ENCODE measurements at regions not wholly inside any gene's neighbourhood (a gene's known extent, or its start where the extent isn't known, plus 50 kb on each side); places are given as distances from the start of the nearest gene placed in this dataset.

DNA sequence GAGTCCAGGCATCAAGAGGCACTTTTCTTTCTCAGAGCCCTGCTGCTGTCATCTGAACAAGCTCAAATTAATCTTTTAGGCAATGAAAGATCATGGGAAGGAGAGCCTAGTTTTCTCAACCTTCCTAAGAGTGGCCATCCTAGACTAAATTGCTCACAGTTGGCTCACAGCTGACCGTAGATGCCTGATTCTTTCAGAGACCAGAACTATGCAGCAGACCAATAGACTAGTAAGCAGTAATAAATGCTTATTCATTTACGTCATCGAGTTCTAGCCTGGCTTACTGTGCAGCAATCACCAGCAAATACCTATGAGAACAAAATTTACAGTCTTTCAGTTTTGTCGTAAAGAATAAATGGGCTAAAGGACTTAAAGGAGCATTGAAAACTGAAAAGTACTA is 602.9 kb upstream of the GHITM start:
- no peaks in the 10 kb centered on the region for H3K9me3 ChIP-seq (ENCODE audit: insufficient read depth, low read depth, low read length)
- no peaks in the 10 kb centered on the region for H3K27me3 ChIP-seq (ENCODE audit: insufficient read depth, low read length, poor library complexity, severe bottlenecking)
- H3K9ac ChIP-seq (ENCODE audit: low read depth, low read length, poor library complexity, severe bottlenecking) = no peak overlapping the region
- no peaks in the 10 kb centered on the region for H3K9me2 ChIP-seq (replicated peaks; ENCODE audit: low read depth, low read length)
- TF ChIP-seq, protein P1, sequence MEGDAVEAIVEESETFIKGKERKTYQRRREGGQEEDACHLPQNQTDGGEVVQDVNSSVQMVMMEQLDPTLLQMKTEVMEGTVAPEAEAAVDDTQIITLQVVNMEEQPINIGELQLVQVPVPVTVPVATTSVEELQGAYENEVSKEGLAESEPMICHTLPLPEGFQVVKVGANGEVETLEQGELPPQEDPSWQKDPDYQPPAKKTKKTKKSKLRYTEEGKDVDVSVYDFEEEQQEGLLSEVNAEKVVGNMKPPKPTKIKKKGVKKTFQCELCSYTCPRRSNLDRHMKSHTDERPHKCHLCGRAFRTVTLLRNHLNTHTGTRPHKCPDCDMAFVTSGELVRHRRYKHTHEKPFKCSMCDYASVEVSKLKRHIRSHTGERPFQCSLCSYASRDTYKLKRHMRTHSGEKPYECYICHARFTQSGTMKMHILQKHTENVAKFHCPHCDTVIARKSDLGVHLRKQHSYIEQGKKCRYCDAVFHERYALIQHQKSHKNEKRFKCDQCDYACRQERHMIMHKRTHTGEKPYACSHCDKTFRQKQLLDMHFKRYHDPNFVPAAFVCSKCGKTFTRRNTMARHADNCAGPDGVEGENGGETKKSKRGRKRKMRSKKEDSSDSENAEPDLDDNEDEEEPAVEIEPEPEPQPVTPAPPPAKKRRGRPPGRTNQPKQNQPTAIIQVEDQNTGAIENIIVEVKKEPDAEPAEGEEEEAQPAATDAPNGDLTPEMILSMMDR (conservative IDR thresholded peaks at IDR 0.05; ENCODE audit: low read length) = no peak
- TF ChIP-seq EZH2phosphoT487 (IDR thresholded peaks at IDR 0.05; ENCODE audit: borderline replicate concordance) = no peak
- no peaks in the 10 kb centered on the region for H3K79me2 ChIP-seq (ENCODE audit: insufficient read depth, low read length)
- no peak overlapping the region for H3K4me2 ChIP-seq (ENCODE audit: low read depth, low read length, poor library complexity, severe bottlenecking)
- H3K4me1 ChIP-seq (ENCODE audit: insufficient read depth, low read length, poor library complexity, severe bottlenecking) = no peaks in the 10 kb centered on the region
- no peaks in the 10 kb centered on the region for H4K20me1 ChIP-seq (ENCODE audit: insufficient read depth, low read length, poor library complexity, severe bottlenecking)
- no peaks in the 10 kb centered on the region for H3F3A ChIP-seq (ENCODE audit: low read depth)
- H3K4me3 ChIP-seq (ENCODE audit: low read length, poor library complexity, severe bottlenecking) = no peak overlapping the region
- no peaks in the 10 kb centered on the region for H3K36me3 ChIP-seq (ENCODE audit: insufficient read depth, low read length)
- H2AFZ ChIP-seq (ENCODE audit: low read length) = no peak overlapping the region

DNA sequence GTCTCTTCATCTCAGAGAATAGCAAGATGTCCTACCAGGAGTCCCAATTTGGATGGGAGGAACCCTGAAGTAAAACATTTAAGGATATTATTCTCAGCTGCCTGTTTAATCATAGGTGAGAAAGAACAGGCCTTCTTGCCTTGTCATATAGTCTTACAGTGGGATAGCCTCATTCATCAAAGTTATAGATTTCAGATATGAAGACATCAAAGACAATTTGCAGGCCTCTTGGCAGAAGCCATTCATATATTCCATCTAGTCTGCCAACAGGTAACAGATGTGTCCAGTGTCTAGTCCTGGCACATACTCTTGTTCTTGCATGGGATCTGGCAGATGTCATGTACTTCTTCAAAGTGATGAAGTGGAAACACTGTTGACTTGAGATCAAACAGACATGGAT is 601.3 kb upstream of the GHITM start:
- Histone ChIP-seq H3K79me2 (ENCODE audit: insufficient read depth, low read length) (no peaks in the 10 kb centered on the region), H2AFZ (ENCODE audit: low read length) (no peak overlapping the region), H3K9ac (ENCODE audit: low read depth, low read length, poor library complexity, severe bottlenecking) (no peak overlapping the region), H3K27me3 (ENCODE audit: insufficient read depth, low read length, poor library complexity, severe bottlenecking) (no peaks in the 10 kb centered on the region), H3K4me1 (ENCODE audit: insufficient read depth, low read length, poor library complexity, severe bottlenecking) (no peaks in the 10 kb centered on the region), H3K36me3 (ENCODE audit: insufficient read depth, low read length) (no peaks in the 10 kb centered on the region), H3K4me2 (ENCODE audit: low read depth, low read length, poor library complexity, severe bottlenecking) (no peak overlapping the region), H4K20me1 (ENCODE audit: insufficient read depth, low read length, poor library complexity, severe bottlenecking) (no peaks in the 10 kb centered on the region), H3K9me3 (ENCODE audit: insufficient read depth, low read depth, low read length) (no peaks in the 10 kb centered on the region), H3K4me3 (ENCODE audit: low read length, poor library complexity, severe bottlenecking) (no peak overlapping the region), H3F3A (ENCODE audit: low read depth) (no peaks in the 10 kb centered on the region), H3K9me2 (replicated peaks; ENCODE audit: low read depth, low read length) (no peaks in the 10 kb centered on the region)
- no peak for TF ChIP-seq EZH2phosphoT487 (IDR thresholded peaks at IDR 0.05; ENCODE audit: borderline replicate concordance)
- TF ChIP-seq, protein P1 (conservative IDR thresholded peaks at IDR 0.05; ENCODE audit: low read length) = no peak

DNA sequence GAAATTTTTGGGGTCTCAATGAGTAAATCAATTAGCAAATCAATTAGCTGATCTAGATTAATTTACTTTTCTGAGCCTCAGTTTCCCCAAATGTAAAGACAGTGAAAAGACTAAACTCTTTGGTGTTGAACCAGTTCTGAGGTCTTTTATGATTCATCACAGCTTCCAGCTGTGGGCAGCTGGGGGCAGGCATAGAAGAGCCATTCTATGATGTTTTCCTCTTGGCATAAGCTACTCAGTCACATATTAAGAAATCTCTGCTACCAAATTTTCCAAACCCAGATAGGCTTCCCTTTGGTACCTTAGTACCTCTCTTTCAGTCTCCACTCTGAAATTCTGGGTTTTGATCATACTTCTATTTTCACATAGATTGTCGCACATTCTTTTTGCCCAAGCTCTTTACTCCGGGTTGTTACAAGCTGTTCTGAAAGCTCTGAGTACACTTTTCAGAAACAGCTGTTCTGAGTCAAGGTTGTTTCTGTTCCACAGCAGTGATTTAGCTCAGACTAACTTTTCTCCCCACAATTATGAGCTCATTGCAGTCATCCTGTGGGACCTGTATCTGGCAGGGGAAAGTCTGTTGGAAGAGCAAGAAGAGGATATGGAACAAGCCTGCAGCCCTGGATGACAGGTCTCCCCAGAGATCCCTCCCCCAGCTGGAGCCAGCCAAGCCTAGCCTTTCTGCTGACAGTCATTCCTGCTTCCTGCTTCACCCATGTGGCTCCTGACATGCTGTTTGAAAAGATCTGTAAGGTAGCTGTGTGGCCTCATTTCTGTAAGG is 599.6 kb upstream of the GHITM start:
- Histone ChIP-seq H3K9ac (ENCODE audit: low read depth, low read length, poor library complexity, severe bottlenecking) (no peak overlapping the region), H3K4me3 (ENCODE audit: low read length, poor library complexity, severe bottlenecking) (no peak overlapping the region)

More for the DNA sequence above, 599.6 kb upstream of the GHITM start:
- H3K36me3 ChIP-seq (ENCODE audit: insufficient read depth, low read length) = no peaks in the 10 kb centered on the region
- H3F3A ChIP-seq (ENCODE audit: low read depth) = no peaks in the 10 kb centered on the region
- no peak overlapping the region for H3K4me2 ChIP-seq (ENCODE audit: low read depth, low read length, poor library complexity, severe bottlenecking)
- H3K79me2 ChIP-seq (ENCODE audit: insufficient read depth, low read length) = no peaks in the 10 kb centered on the region
- H2AFZ ChIP-seq (ENCODE audit: low read length) = no peak overlapping the region
- H3K9me2 ChIP-seq (replicated peaks; ENCODE audit: low read depth, low read length) = no peaks in the 10 kb centered on the region
- TF ChIP-seq EZH2phosphoT487 (IDR thresholded peaks at IDR 0.05; ENCODE audit: borderline replicate concordance) = no peak
- TF ChIP-seq, protein P1 (conservative IDR thresholded peaks at IDR 0.05; ENCODE audit: low read length) = no peak
- H3K4me1 ChIP-seq (ENCODE audit: insufficient read depth, low read length, poor library complexity, severe bottlenecking) = no peaks in the 10 kb centered on the region
- no peaks in the 10 kb centered on the region for H3K9me3 ChIP-seq (ENCODE audit: insufficient read depth, low read depth, low read length)
- no peaks in the 10 kb centered on the region for H3K27me3 ChIP-seq (ENCODE audit: insufficient read depth, low read length, poor library complexity, severe bottlenecking)
- H4K20me1 ChIP-seq (ENCODE audit: insufficient read depth, low read length, poor library complexity, severe bottlenecking) = no peaks in the 10 kb centered on the region

All from Loucy (cell line).